Testis (tissue), 2 donors: ENCODE measurements at regions not wholly inside any gene's neighbourhood (a gene's known extent, or its start where the extent isn't known, plus 50 kb on each side); places are given as distances from the start of the nearest gene placed in this dataset.

ENCODE experiments used
- CTCF ChIP-seq, 3 experiments: fragments of 450-650 bp in 2 of 3; fragments of 200-600 bp in 1 of 3; sonication (generic) in 1 of 3; IDR thresholded peaks; one replicate each; pipeline ENCODE4 v1.5.1; 2016 to 2019; ENCODE audit warnings: antibody characterized with exemption in 3 of 3, mild to moderate bottlenecking in 2 of 3, moderate library complexity in 1 of 3
- POLR2A ChIP-seq: fragments of 450-650 bp; IDR thresholded peaks from one replicate; pipeline ENCODE4 v1.6.1; 2017; ENCODE audit warnings: antibody characterized with exemption, mild to moderate bottlenecking, moderate library complexity

GRCh38 chr13:80889829-80890228, 548.9 kb upstream of the SPRY2 start:
- TF ChIP-seq CTCF (IDR thresholded peaks at IDR 0.05) (no peak), POLR2A (no peak)
